Gastrocnemius medialis (tissue), 4 donors: ENCODE measurements at regions not wholly inside any gene's neighbourhood (a gene's known extent, or its start where the extent isn't known, plus 50 kb on each side); places are given as distances from the start of the nearest gene placed in this dataset.

ENCODE experiments used
- POLR2A ChIP-seq, 2 donors: fragments of 450-650 bp; IDR thresholded peaks; one replicate each; pipeline ENCODE4 v1.6.1; 2017; ENCODE audit warnings: antibody characterized with exemption in 2 of 2, mild to moderate bottlenecking in 2 of 2, moderate library complexity in 2 of 2
- TF ChIP-seq, protein P1 (sequence below), 5 experiments: fragments of 450-650 bp in 3 of 5; fragments of 200-600 bp in 2 of 5; sonication (generic) in 2 of 5; IDR thresholded peaks in 4 of 5; conservative IDR thresholded peaks in 1 of 5; 1 replicate in 4 of 5; 2 replicates in 1 of 5; pipeline ENCODE4 v1.5.1; 2016 to 2019; ENCODE audit warnings: antibody characterized with exemption in 5 of 5, mild to moderate bottlenecking in 3 of 5, moderate library complexity in 3 of 5

DNA sequence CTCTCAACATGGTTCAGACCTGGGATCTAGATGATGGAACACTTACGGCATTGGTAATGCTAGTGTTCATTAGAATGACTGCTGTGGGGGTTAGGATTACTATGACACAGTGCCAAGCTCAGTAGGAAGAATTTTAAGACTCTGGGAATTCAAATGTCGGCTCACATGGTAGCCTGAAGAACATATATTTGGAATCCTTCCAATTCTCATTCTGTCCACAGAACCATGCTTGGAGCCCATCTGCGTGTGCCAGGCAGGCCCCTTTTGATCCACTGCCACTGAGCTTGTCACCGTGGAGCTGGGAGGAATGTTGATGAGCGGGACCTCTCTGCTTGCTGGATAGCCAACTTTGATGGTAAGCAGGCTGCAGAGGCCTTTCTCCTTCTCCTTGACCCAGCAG is 322.0 kb upstream of the SOX11 start:
- TF ChIP-seq, protein P1, sequence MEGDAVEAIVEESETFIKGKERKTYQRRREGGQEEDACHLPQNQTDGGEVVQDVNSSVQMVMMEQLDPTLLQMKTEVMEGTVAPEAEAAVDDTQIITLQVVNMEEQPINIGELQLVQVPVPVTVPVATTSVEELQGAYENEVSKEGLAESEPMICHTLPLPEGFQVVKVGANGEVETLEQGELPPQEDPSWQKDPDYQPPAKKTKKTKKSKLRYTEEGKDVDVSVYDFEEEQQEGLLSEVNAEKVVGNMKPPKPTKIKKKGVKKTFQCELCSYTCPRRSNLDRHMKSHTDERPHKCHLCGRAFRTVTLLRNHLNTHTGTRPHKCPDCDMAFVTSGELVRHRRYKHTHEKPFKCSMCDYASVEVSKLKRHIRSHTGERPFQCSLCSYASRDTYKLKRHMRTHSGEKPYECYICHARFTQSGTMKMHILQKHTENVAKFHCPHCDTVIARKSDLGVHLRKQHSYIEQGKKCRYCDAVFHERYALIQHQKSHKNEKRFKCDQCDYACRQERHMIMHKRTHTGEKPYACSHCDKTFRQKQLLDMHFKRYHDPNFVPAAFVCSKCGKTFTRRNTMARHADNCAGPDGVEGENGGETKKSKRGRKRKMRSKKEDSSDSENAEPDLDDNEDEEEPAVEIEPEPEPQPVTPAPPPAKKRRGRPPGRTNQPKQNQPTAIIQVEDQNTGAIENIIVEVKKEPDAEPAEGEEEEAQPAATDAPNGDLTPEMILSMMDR (IDR thresholded peaks at IDR 0.05 in 4 of 5, conservative IDR thresholded peaks at IDR 0.05 in 1 of 5) = no peak
- TF ChIP-seq POLR2A (IDR thresholded peaks at IDR 0.05) = no peak
